NB4 (cell line): ENCODE measurements at regions not wholly inside any gene's neighbourhood (a gene's known extent, or its start where the extent isn't known, plus 50 kb on each side); places are given as distances from the start of the nearest gene placed in this dataset.

Experiments
- CTCF ChIP-seq: IDR thresholded peaks from one replicate; pipeline ENCODE4 v1.5.1; 2012; ENCODE audit warnings: low read depth, low read length
- MYC ChIP-seq: IDR thresholded peaks from 2 replicates; pipeline ENCODE4 v1.6.1; 2011; ENCODE audit warnings: low read depth, low read length
- POLR2A ChIP-seq: IDR thresholded peaks from 2 replicates; pipeline ENCODE4 v1.6.1; 2011; ENCODE audit warnings: mild to moderate bottlenecking; ENCODE audit not compliant: insufficient read length; ENCODE audit errors: extremely low read depth
- TF ChIP-seq, protein P1 (sequence below): IDR thresholded peaks from 2 replicates; pipeline ENCODE4 v1.6.1; 2011; ENCODE audit warnings: low read depth, low read length

- TF ChIP-seq CTCF (no peak), POLR2A (no peak), MYC (no peak)
- TF ChIP-seq, protein P1, sequence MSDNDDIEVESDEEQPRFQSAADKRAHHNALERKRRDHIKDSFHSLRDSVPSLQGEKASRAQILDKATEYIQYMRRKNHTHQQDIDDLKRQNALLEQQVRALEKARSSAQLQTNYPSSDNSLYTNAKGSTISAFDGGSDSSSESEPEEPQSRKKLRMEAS = no peak
Observed at GRCh38 chr3:40691452-40691861, 166.7 kb downstream of the ZNF621 start.
